ENCODE measurements at regions not wholly inside any gene's neighbourhood (a gene's known extent, or its start where the extent isn't known, plus 50 kb on each side); places are given as distances from the start of the nearest gene placed in this dataset.

- TF ChIP-seq CTCF (IDR thresholded peaks at IDR 0.05) (no peak), POLR2A (IDR thresholded peaks at IDR 0.05) (no peak), POLR2AphosphoS5 (IDR thresholded peaks at IDR 0.05) (no peak), EP300 (IDR thresholded peaks at IDR 0.05) (no peak)
These were observed 891.7 kb upstream of the SLC10A2 start for GRCh38 chr13:103957939-103958338.
